Esophagus muscularis mucosa (tissue), 3 donors: ENCODE measurements at regions not wholly inside any gene's neighbourhood (a gene's known extent, or its start where the extent isn't known, plus 50 kb on each side); places are given as distances from the start of the nearest gene placed in this dataset.

Source experiments
- POLR2A ChIP-seq: fragments of 450-650 bp; IDR thresholded peaks from one replicate; pipeline ENCODE4 v1.6.1; 2017; ENCODE audit warnings: antibody characterized with exemption, moderate library complexity, mild to moderate bottlenecking, low read depth
- TF ChIP-seq, protein P1 (sequence below), 3 experiments: fragments of 200-600 bp in 2 of 3; fragments of 450-650 bp in 1 of 3; sonication (generic) in 2 of 3; IDR thresholded peaks; one replicate each; pipeline ENCODE4 v1.5.1; 2017 to 2019; ENCODE audit warnings: antibody characterized with exemption in 3 of 3, mild to moderate bottlenecking in 2 of 3, moderate library complexity in 1 of 3

DNA sequence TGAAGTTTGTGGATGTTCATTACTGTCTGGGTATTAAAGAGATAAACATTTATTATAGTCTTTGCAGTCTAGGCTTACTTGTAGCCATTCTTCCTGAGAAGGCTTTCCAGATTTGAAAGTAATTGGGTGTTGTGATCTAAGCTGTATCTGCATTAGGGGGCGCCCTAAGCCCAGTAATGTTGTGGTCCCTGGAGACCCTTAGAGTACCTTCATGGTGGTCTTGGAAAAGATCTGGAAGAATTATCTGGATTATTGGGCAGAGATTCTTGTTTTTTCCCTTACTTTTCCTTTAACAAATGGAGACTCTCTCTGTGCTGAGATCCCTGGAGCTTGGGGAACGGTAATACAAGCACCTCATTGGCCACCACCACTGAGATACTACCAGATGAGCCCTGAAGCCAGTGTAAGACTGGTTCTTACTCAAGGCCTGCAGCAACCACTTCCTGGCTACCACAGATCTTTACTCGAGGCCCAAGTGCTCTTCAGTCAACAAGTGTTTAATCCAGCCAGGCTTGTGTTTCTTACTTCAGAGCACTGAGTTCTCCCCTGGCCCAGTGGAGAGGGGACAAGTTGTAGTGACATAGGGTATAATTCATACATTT lies 63.1 kb downstream of the RTL3 start:
- TF ChIP-seq POLR2A = no peak
- TF ChIP-seq, protein P1, sequence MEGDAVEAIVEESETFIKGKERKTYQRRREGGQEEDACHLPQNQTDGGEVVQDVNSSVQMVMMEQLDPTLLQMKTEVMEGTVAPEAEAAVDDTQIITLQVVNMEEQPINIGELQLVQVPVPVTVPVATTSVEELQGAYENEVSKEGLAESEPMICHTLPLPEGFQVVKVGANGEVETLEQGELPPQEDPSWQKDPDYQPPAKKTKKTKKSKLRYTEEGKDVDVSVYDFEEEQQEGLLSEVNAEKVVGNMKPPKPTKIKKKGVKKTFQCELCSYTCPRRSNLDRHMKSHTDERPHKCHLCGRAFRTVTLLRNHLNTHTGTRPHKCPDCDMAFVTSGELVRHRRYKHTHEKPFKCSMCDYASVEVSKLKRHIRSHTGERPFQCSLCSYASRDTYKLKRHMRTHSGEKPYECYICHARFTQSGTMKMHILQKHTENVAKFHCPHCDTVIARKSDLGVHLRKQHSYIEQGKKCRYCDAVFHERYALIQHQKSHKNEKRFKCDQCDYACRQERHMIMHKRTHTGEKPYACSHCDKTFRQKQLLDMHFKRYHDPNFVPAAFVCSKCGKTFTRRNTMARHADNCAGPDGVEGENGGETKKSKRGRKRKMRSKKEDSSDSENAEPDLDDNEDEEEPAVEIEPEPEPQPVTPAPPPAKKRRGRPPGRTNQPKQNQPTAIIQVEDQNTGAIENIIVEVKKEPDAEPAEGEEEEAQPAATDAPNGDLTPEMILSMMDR (IDR thresholded peaks at IDR 0.05) = peak in 1 of 3 experiments; percentile 6
